Psoas muscle (tissue), 7 donors: ENCODE measurements at regions not wholly inside any gene's neighbourhood (a gene's known extent, or its start where the extent isn't known, plus 50 kb on each side); places are given as distances from the start of the nearest gene placed in this dataset.
A peak's percentile ranks its signal among the peaks of the same experiment; 100 is the strongest.
"Not testable (repeated sequence)": the region's sequence is repeated elsewhere in the genome, so short reads cannot be mapped to it uniquely, and the experiment has no call there.

Experiments
- ATAC-seq, 4 donors: fragments of 200-7000 bp; cut with Tn5 transposase; one replicate each; pipeline ENCODE4 v1.9.1; 2020; ENCODE audit warnings: moderate library complexity in 3 of 4, mild to moderate bottlenecking in 2 of 4
- DNase-seq, 2 donors: peaks; one replicate each; pipeline ENCODE4 v3.0.0-alpha.2; 2020
- H3K27ac ChIP-seq: fragments of 200-600 bp; one replicate; pipeline ENCODE4 v1.8.0; 2022
- H3K27me3 ChIP-seq, 3 donors: fragments of 200-600 bp in 1 of 3; one replicate each; pipeline versions ENCODE4 v1.6.1 to v1.8.0; 2013 to 2022; ENCODE audit warnings: low read length in 2 of 3, mild to moderate bottlenecking in 2 of 3, moderate library complexity in 1 of 3; ENCODE audit not compliant: insufficient read depth in 3 of 3
- H3K36me3 ChIP-seq, 2 donors: fragments of 200-600 bp in 1 of 2; one replicate each; pipeline versions ENCODE4 v1.6.1 to v1.8.0; 2013 to 2022; ENCODE audit warnings: low read depth in 1 of 2, mild to moderate bottlenecking in 1 of 2, moderate library complexity in 1 of 2; ENCODE audit not compliant: insufficient read depth in 1 of 2
- H3K4me1 ChIP-seq: fragments of 200-600 bp; one replicate; pipeline ENCODE4 v1.8.0; 2022
- H3K4me3 ChIP-seq: fragments of 200-600 bp; one replicate; pipeline ENCODE4 v1.8.0; 2022; ENCODE audit warnings: mild to moderate bottlenecking
- H3K9me3 ChIP-seq: fragments of 200-600 bp; one replicate; pipeline ENCODE4 v1.8.0; 2022
- WGBS, 3 donors: extraction: QIAGEN DNeasy Blood & Tissue Kit; methylation state at CpG; one replicate each; pipeline versions ENCODE4 v1.1.6 to v1.1.7; 2013; 5-methylcytosine and 5-hydroxymethylcytosine counted together
- intact Hi-C, 2 donors: fragments of 100-400 bp; cut with DNase I; formaldehyde crosslinking; loops; one replicate each; pipeline versions ENCODE4 v1.11.0 to v1.14.2; 2022
- donor health status: healthy with polysubstance abuse.
- donor health status: DM: no; HTN: no; CAD: no; lungs with moderate emphysema.
- donor health status: Bipolar disorder and iron deficiency.
- donor health status: healthy.
- donor health status: DM: yes; HTN: yes; CAD: no.
- donor health status: DM: no; HTN: no; CAD: no.
- donor health status: DM: yes; HTN: yes; CAD: no.

GRCh38 chr14:19126269-19127051 lies 159.2 kb downstream of the POTEM start:
- intact Hi-C loops, H3K4me1 ChIP-seq, ATAC-seq, H3K36me3 ChIP-seq, H3K27ac ChIP-seq, H3K9me3 ChIP-seq, H3K4me3 ChIP-seq, H3K27me3 ChIP-seq: not testable (repeated sequence)
- WGBS, 3 donors = 80 to 85% (median 82%) methylated on average over 4 to 5 of the region's 5 CpGs
- peak in 1 of 2 donors; percentile 42 for DNase-seq

GRCh38 chr14:19127664-19128435 lies 160.6 kb downstream of the POTEM start:
- 67 to 71% (median 70%) methylated on average over 10 of the region's 10 CpGs for WGBS, 3 donors
- H3K27me3 ChIP-seq, H3K9me3 ChIP-seq, intact Hi-C loops, ATAC-seq, H3K4me3 ChIP-seq, H3K4me1 ChIP-seq, H3K27ac ChIP-seq, H3K36me3 ChIP-seq: not testable (repeated sequence)
- DNase-seq = peak in 1 of 2 donors; percentile 46

- H3K27ac ChIP-seq, DNase-seq, H3K4me3 ChIP-seq, H3K36me3 ChIP-seq, intact Hi-C loops, H3K9me3 ChIP-seq, H3K27me3 ChIP-seq, ATAC-seq, H3K4me1 ChIP-seq: not testable (repeated sequence)
- 95% methylated on average over 2 of the region's 12 CpGs; no CpG with 5 or more reads in 2 of the 3 donors for WGBS, 3 donors
Observed at GRCh38 chr14:19131553-19131952, 164.3 kb downstream of the POTEM start.

- not testable (repeated sequence) for ATAC-seq
- WGBS, 3 donors = 85 to 92% (median 86%) methylated on average over 4 to 33 of the region's 45 CpGs
Observed at GRCh38 chr14:19132013-19132835, 165.0 kb downstream of the POTEM start.

GRCh38 chr14:19132836-19133120 lies 165.5 kb downstream of the POTEM start:
- H3K27me3 ChIP-seq, H3K27ac ChIP-seq, DNase-seq, intact Hi-C loops, H3K4me3 ChIP-seq, H3K36me3 ChIP-seq, H3K9me3 ChIP-seq, H3K4me1 ChIP-seq, ATAC-seq: not testable (repeated sequence)
- 40 to 79% methylated on average over 2 to 5 of the region's 22 CpGs; no CpG with 5 or more reads in 1 of the 3 donors for WGBS, 3 donors

More at GRCh38 chr14:19132013-19132835, 165.0 kb downstream of the POTEM start:
- H3K4me1 ChIP-seq, intact Hi-C loops, H3K36me3 ChIP-seq, H3K4me3 ChIP-seq, H3K27me3 ChIP-seq, H3K9me3 ChIP-seq, H3K27ac ChIP-seq, DNase-seq: not testable (repeated sequence)

GRCh38 chr14:19157106-19157709 lies 190.0 kb downstream of the POTEM start:
- peak in 1 of 2 donors; percentile 45 for DNase-seq
- H3K4me3 ChIP-seq, H3K27me3 ChIP-seq, H3K27ac ChIP-seq, H3K36me3 ChIP-seq, intact Hi-C loops, H3K9me3 ChIP-seq, ATAC-seq, H3K4me1 ChIP-seq: not testable (repeated sequence)
- 64 to 74% (median 67%) methylated on average over 7 to 12 of the region's 23 CpGs for WGBS, 3 donors

- H3K27ac ChIP-seq, ATAC-seq, H3K4me1 ChIP-seq, H3K4me3 ChIP-seq, intact Hi-C loops, H3K9me3 ChIP-seq, H3K36me3 ChIP-seq, H3K27me3 ChIP-seq: not testable (repeated sequence)
- 78 to 83% (median 79%) methylated on average over 15 to 17 of the region's 21 CpGs for WGBS, 3 donors
- peak in 1 of 2 donors; percentile 44 for DNase-seq
Observed at GRCh38 chr14:19158012-19158411, 190.8 kb downstream of the POTEM start.

- H3K4me1 ChIP-seq, DNase-seq, H3K4me3 ChIP-seq, H3K36me3 ChIP-seq, H3K9me3 ChIP-seq, intact Hi-C loops, ATAC-seq, H3K27ac ChIP-seq, H3K27me3 ChIP-seq: not testable (repeated sequence)
- WGBS, 3 donors = 70 to 71% methylated on average over 9 to 16 of the region's 18 CpGs; no CpG with 5 or more reads in 1 of the 3 donors
Observed at GRCh38 chr14:19158588-19158987, 191.4 kb downstream of the POTEM start.

GRCh38 chr14:19159003-19159625 lies 191.9 kb downstream of the POTEM start:
- H3K27me3 ChIP-seq, H3K36me3 ChIP-seq, intact Hi-C loops, ATAC-seq, H3K9me3 ChIP-seq, H3K4me3 ChIP-seq, H3K27ac ChIP-seq, H3K4me1 ChIP-seq: not testable (repeated sequence)
- 62 to 76% (median 74%) methylated on average over 7 to 21 of the region's 23 CpGs for WGBS, 3 donors
- DNase-seq = peak in 1 of 2 donors; percentile 20

DNA sequence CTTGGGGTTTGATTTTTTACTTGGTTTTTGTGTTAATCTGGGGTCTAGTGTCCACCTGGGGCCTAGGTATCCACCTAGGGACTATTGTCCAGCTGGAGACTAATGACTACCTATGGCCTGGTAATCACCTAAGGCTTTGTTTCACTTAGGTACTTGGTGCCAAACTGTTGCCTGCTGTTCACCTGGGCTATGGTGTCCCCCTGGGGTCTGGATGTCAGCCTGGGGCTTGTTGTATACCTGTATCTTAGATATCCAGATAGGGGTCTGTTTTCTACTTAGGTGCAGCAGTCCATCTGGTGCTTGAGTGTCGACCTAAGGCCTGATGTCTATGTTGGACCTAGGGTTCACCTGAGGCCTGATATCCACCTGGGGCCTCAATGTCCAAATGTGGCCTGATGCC lies 193.1 kb downstream of the POTEM start:
- intact Hi-C loops, H3K4me3 ChIP-seq, H3K4me1 ChIP-seq, H3K27ac ChIP-seq, ATAC-seq, H3K27me3 ChIP-seq, H3K36me3 ChIP-seq, H3K9me3 ChIP-seq: not testable (repeated sequence)
- DNase-seq = peak in 1 of 2 donors; percentile 22
- no CpG with 5 or more reads among the region's 1 CpG for WGBS, 3 donors
